ENCODE measurements at regions not wholly inside any gene's neighbourhood (a gene's known extent, or its start where the extent isn't known, plus 50 kb on each side); places are given as distances from the start of the nearest gene placed in this dataset.

DNA sequence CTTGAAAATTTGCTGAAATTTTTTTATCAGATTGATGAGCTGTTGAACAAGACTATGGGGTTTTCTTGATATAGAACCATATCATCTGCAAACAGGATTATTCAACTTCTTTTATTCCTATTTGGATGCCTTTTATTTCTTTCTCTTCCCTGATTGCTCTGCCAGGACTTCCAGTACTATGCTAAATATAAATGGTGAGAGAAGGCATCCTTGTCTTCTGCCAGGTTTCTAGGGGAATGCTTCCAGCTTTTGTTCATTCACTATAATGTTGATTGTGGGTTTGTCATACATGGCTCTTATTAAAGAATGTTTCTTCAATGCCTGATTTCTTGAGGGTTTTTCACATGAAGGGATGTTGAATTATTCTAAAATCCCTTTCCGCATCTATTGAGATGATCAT, 1139.5 kb downstream of the FAM133A start:
- H3K27me3 ChIP-seq (ENCODE audit: control insufficient read depth in 4 of 4, insufficient read depth in 4 of 4, low read length in 3 of 4), result no peaks in the 10 kb centered on the region
- H3K9ac ChIP-seq (ENCODE audit: low read depth in 1 of 2, low read length in 2 of 2), result no peak overlapping the region
- no peak for TF ChIP-seq HNF4G (IDR thresholded peaks at IDR 0.05)
- no peak for TF ChIP-seq RXRA (IDR thresholded peaks at IDR 0.05)
- TF ChIP-seq, protein P1, sequence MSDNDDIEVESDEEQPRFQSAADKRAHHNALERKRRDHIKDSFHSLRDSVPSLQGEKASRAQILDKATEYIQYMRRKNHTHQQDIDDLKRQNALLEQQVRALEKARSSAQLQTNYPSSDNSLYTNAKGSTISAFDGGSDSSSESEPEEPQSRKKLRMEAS (IDR thresholded peaks at IDR 0.05), result no peak
- TF ChIP-seq, protein P2, sequence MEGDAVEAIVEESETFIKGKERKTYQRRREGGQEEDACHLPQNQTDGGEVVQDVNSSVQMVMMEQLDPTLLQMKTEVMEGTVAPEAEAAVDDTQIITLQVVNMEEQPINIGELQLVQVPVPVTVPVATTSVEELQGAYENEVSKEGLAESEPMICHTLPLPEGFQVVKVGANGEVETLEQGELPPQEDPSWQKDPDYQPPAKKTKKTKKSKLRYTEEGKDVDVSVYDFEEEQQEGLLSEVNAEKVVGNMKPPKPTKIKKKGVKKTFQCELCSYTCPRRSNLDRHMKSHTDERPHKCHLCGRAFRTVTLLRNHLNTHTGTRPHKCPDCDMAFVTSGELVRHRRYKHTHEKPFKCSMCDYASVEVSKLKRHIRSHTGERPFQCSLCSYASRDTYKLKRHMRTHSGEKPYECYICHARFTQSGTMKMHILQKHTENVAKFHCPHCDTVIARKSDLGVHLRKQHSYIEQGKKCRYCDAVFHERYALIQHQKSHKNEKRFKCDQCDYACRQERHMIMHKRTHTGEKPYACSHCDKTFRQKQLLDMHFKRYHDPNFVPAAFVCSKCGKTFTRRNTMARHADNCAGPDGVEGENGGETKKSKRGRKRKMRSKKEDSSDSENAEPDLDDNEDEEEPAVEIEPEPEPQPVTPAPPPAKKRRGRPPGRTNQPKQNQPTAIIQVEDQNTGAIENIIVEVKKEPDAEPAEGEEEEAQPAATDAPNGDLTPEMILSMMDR (IDR thresholded peaks at IDR 0.05; ENCODE audit: low read depth, low read length, missing input control), result no peak
- TF ChIP-seq, protein P3, sequence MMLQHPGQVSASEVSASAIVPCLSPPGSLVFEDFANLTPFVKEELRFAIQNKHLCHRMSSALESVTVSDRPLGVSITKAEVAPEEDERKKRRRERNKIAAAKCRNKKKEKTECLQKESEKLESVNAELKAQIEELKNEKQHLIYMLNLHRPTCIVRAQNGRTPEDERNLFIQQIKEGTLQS (IDR thresholded peaks at IDR 0.05), result no peak
- no peak for TF ChIP-seq EGR1 (IDR thresholded peaks at IDR 0.05; ENCODE audit: low read depth in 2 of 2)
- TF ChIP-seq, protein P4, sequence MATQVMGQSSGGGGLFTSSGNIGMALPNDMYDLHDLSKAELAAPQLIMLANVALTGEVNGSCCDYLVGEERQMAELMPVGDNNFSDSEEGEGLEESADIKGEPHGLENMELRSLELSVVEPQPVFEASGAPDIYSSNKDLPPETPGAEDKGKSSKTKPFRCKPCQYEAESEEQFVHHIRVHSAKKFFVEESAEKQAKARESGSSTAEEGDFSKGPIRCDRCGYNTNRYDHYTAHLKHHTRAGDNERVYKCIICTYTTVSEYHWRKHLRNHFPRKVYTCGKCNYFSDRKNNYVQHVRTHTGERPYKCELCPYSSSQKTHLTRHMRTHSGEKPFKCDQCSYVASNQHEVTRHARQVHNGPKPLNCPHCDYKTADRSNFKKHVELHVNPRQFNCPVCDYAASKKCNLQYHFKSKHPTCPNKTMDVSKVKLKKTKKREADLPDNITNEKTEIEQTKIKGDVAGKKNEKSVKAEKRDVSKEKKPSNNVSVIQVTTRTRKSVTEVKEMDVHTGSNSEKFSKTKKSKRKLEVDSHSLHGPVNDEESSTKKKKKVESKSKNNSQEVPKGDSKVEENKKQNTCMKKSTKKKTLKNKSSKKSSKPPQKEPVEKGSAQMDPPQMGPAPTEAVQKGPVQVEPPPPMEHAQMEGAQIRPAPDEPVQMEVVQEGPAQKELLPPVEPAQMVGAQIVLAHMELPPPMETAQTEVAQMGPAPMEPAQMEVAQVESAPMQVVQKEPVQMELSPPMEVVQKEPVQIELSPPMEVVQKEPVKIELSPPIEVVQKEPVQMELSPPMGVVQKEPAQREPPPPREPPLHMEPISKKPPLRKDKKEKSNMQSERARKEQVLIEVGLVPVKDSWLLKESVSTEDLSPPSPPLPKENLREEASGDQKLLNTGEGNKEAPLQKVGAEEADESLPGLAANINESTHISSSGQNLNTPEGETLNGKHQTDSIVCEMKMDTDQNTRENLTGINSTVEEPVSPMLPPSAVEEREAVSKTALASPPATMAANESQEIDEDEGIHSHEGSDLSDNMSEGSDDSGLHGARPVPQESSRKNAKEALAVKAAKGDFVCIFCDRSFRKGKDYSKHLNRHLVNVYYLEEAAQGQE (IDR thresholded peaks at IDR 0.05), result no peak
- no peak for TF ChIP-seq FOXA1 (IDR thresholded peaks at IDR 0.05)
- no peaks in the 10 kb centered on the region for H3K4me1 ChIP-seq (ENCODE audit: control insufficient read depth in 4 of 4, insufficient read depth in 4 of 4, low read length in 3 of 4)
- H3K4me3 ChIP-seq (ENCODE audit: low read depth in 1 of 3, low read length in 3 of 3), result no peak overlapping the region
- 91% methylated on average over 1 of the region's 1 CpG for WGBS
- H3K9me3 ChIP-seq (ENCODE audit: control insufficient read depth in 4 of 4, low read length in 3 of 4), result peaks cover 0 to 11% (median 3%) of the 10 kb centered on the region in 4 donors
- no peak overlapping the region for H3K27ac ChIP-seq (ENCODE audit: low read depth in 1 of 2, low read length in 2 of 2)
- no peak for DNase-seq (ENCODE audit: low spot score)
- no peaks in the 10 kb centered on the region for H3K36me3 ChIP-seq (ENCODE audit: control insufficient read depth in 4 of 4, insufficient read depth in 3 of 4, low read depth in 1 of 4, low read length in 3 of 4)

DNA sequence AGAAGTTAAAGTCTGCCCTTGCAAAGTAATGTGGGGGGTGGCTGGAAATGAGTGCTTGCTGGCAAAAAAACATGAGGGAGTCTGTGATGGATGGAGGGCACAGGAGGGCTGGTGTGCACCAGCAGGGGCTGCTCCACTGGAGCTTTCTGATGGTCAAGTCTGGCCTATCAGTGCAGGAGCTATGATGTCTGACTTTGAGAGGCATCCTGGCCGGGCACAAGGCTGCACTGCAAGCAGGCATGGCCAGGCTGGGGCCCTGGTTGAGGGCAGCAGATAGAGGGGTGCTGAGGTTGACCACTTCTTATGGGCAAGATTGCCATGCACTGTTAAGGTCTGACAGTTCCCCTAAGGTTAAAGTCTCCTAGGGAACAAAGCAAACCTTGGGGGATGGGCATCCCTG, 1140.2 kb downstream of the FAM133A start:
- 57% methylated on average over 1 of the region's 1 CpG for WGBS
- DNase-seq (ENCODE audit: low spot score), result no peak

More for the DNA sequence above, 1140.2 kb downstream of the FAM133A start:
- Histone ChIP-seq H3K36me3 (ENCODE audit: control insufficient read depth in 4 of 4, insufficient read depth in 3 of 4, low read depth in 1 of 4, low read length in 3 of 4) (no peaks in the 10 kb centered on the region), H3K4me1 (ENCODE audit: control insufficient read depth in 4 of 4, insufficient read depth in 4 of 4, low read length in 3 of 4) (no peaks in the 10 kb centered on the region), H3K27me3 (ENCODE audit: control insufficient read depth in 4 of 4, insufficient read depth in 4 of 4, low read length in 3 of 4) (no peaks in the 10 kb centered on the region), H3K9me3 (ENCODE audit: control insufficient read depth in 4 of 4, low read length in 3 of 4) (peaks cover 0 to 11% (median 3%) of the 10 kb centered on the region in 4 donors), H3K9ac (ENCODE audit: low read depth in 1 of 2, low read length in 2 of 2) (no peak overlapping the region), H3K27ac (ENCODE audit: low read depth in 1 of 2, low read length in 2 of 2) (no peak overlapping the region), H3K4me3 (ENCODE audit: low read depth in 1 of 3, low read length in 3 of 3) (no peak overlapping the region)
- TF ChIP-seq, protein P4 (IDR thresholded peaks at IDR 0.05), result no peak
- TF ChIP-seq, protein P2 (IDR thresholded peaks at IDR 0.05; ENCODE audit: low read depth, low read length, missing input control), result no peak
- TF ChIP-seq, protein P3 (IDR thresholded peaks at IDR 0.05), result no peak
- TF ChIP-seq GABPA (IDR thresholded peaks at IDR 0.05 in 1 of 2, conservative IDR thresholded peaks at IDR 0.05 in 1 of 2) (no peak), NR2F2 (IDR thresholded peaks at IDR 0.05) (no peak), FOXA2 (IDR thresholded peaks at IDR 0.05) (no peak), RXRA (IDR thresholded peaks at IDR 0.05) (no peak), TAF1 (conservative IDR thresholded peaks at IDR 0.05) (no peak), SP1 (IDR thresholded peaks at IDR 0.05) (no peak), RAD21 (IDR thresholded peaks at IDR 0.05) (no peak)
- TF ChIP-seq, protein P5, sequence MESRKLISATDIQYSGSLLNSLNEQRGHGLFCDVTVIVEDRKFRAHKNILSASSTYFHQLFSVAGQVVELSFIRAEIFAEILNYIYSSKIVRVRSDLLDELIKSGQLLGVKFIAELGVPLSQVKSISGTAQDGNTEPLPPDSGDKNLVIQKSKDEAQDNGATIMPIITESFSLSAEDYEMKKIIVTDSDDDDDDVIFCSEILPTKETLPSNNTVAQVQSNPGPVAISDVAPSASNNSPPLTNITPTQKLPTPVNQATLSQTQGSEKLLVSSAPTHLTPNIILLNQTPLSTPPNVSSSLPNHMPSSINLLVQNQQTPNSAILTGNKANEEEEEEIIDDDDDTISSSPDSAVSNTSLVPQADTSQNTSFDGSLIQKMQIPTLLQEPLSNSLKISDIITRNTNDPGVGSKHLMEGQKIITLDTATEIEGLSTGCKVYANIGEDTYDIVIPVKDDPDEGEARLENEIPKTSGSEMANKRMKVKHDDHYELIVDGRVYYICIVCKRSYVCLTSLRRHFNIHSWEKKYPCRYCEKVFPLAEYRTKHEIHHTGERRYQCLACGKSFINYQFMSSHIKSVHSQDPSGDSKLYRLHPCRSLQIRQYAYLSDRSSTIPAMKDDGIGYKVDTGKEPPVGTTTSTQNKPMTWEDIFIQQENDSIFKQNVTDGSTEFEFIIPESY (IDR thresholded peaks at IDR 0.05), result no peak
- TF ChIP-seq, protein P1 (IDR thresholded peaks at IDR 0.05), result no peak
